C4-2B (cell line): ENCODE measurements at regions not wholly inside any gene's neighbourhood (a gene's known extent, or its start where the extent isn't known, plus 50 kb on each side); places are given as distances from the start of the nearest gene placed in this dataset.

Experiments
- H3K27ac ChIP-seq: fragments of 450-650 bp; 2 replicates; pipeline ENCODE4 v1.5.1; 2017
- CTCF ChIP-seq: fragments of 450-650 bp; conservative IDR thresholded peaks from 2 replicates; pipeline ENCODE4 v1.5.1; 2017; ENCODE audit warnings: mild to moderate bottlenecking
- ZFX ChIP-seq: fragments of 450-650 bp; IDR thresholded peaks from 2 replicates; pipeline ENCODE4 v1.6.1; 2017

- TF ChIP-seq ZFX (no peak), CTCF (no peak)
Measured at GRCh38 chr2:66845307-66845706, 410.4 kb downstream of the MEIS1 start.

GRCh38 chr2:66846887-66847286 is 412.0 kb downstream of the MEIS1 start:
- TF ChIP-seq ZFX (no peak), CTCF (no peak)
- no peak overlapping the region for H3K27ac ChIP-seq

More at GRCh38 chr2:66845307-66845706, 410.4 kb downstream of the MEIS1 start:
- H3K27ac ChIP-seq = no peak overlapping the region

- TF ChIP-seq CTCF = no peak
Measured at GRCh38 chr2:66849153-66849755, 414.3 kb downstream of the MEIS1 start.

GRCh38 chr2:66850376-66850775 is 415.5 kb downstream of the MEIS1 start:
- TF ChIP-seq CTCF = no peak
- no peak for TF ChIP-seq ZFX
- H3K27ac ChIP-seq = peak overlapping the region; percentile 55; the same call in 1 of the 2 replicates

More at GRCh38 chr2:66849153-66849755, 414.3 kb downstream of the MEIS1 start:
- H3K27ac ChIP-seq = no peak overlapping the region

GRCh38 chr2:66851449-66851872 is 416.5 kb downstream of the MEIS1 start:
- TF ChIP-seq CTCF = no peak
- H3K27ac ChIP-seq = no peak overlapping the region

- no peak overlapping the region for H3K27ac ChIP-seq
- TF ChIP-seq ZFX (no peak), CTCF (no peak)
Measured at GRCh38 chr2:66852953-66853352, 418.0 kb downstream of the MEIS1 start.

- TF ChIP-seq ZFX (no peak), CTCF (no peak)
- H3K27ac ChIP-seq = no peak overlapping the region
Measured at GRCh38 chr2:66853585-66853984, 418.7 kb downstream of the MEIS1 start.
